Left lung (tissue), 4 donors: ENCODE measurements at regions not wholly inside any gene's neighbourhood (a gene's known extent, or its start where the extent isn't known, plus 50 kb on each side); places are given as distances from the start of the nearest gene placed in this dataset.
A peak's percentile ranks its signal among the peaks of the same experiment; 100 is the strongest.

Source experiments
- ATAC-seq: fragments of 200-7000 bp; cut with Tn5 transposase; one replicate; pipeline ENCODE4 v1.9.1; 2020; ENCODE audit warnings: moderate library complexity
- DNase-seq, 4 donors: peaks; one replicate each; pipeline ENCODE4 v3.0.0-alpha.2; 2013 to 2020
- H3K27ac ChIP-seq, 2 donors: fragments of 200-600 bp; sonication (generic) in 1 of 2; one replicate each; pipeline versions ENCODE4 v1.5.0 to v1.8.0; 2020 to 2021
- H3K27me3 ChIP-seq, 2 donors: fragments of 200-600 bp; sonication (generic) in 1 of 2; one replicate each; pipeline versions ENCODE4 v1.5.0 to v1.8.0; 2020 to 2021
- H3K36me3 ChIP-seq, 2 donors: fragments of 200-600 bp; sonication (generic) in 1 of 2; one replicate each; pipeline versions ENCODE4 v1.5.0 to v1.8.0; 2020 to 2021
- H3K4me1 ChIP-seq, 2 donors: fragments of 200-600 bp; one replicate each; pipeline ENCODE4 v1.8.0; 2021
- H3K4me3 ChIP-seq, 2 donors: fragments of 200-600 bp; sonication (generic) in 1 of 2; one replicate each; pipeline versions ENCODE4 v1.5.0 to v1.8.0; 2020 to 2021; ENCODE audit warnings: mild to moderate bottlenecking in 1 of 2
- H3K9me3 ChIP-seq, 2 donors: fragments of 200-600 bp; sonication (generic) in 1 of 2; one replicate each; pipeline versions ENCODE4 v1.5.0 to v1.8.0; 2020 to 2021
- CTCF ChIP-seq, 2 donors: fragments of 200-600 bp; sonication (generic) in 1 of 2; IDR thresholded peaks; one replicate each; pipeline versions ENCODE4 v1.5.0 to v1.8.0; 2021; ENCODE audit warnings: antibody characterized with exemption in 2 of 2
- intact Hi-C, 2 donors: fragments of 100-400 bp; cut with DNase I; formaldehyde crosslinking; loops; one replicate each; pipeline versions ENCODE4 v1.11.2 to v1.14.2; 2022
- donor health status: DM: no; HTN: yes; CAD: no.
- donor health status: DM: no; HTN: no; CAD: no.

- H3K27ac ChIP-seq = no peak overlapping the region
- no peaks in the 10 kb centered on the region for H3K9me3 ChIP-seq
- H3K4me1 ChIP-seq = no peaks in the 10 kb centered on the region
- H3K36me3 ChIP-seq = no peaks in the 10 kb centered on the region
- DNase-seq (no peak), ATAC-seq (no peak)
- TF ChIP-seq CTCF (IDR thresholded peaks at IDR 0.05) = no peak
- no peaks in the 10 kb centered on the region for H3K27me3 ChIP-seq
- H3K4me3 ChIP-seq = no peak overlapping the region
- intact Hi-C loops = no loop called here
Measured at GRCh38 chr12:41683513-41684240, 461.0 kb downstream of the GXYLT1 start.

- ATAC-seq (no peak), DNase-seq (no peak)
- no peak for TF ChIP-seq CTCF (IDR thresholded peaks at IDR 0.05)
- Histone ChIP-seq H3K27ac (no peak overlapping the region), H3K36me3 (no peaks in the 10 kb centered on the region), H3K27me3 (no peaks in the 10 kb centered on the region), H3K9me3 (no peaks in the 10 kb centered on the region), H3K4me1 (no peaks in the 10 kb centered on the region), H3K4me3 (no peak overlapping the region)
- intact Hi-C loops = no loop called here
Measured at GRCh38 chr12:41683023-41683422, 461.7 kb downstream of the GXYLT1 start.

- ATAC-seq (no peak), DNase-seq (no peak)
- H3K4me1 ChIP-seq = no peaks in the 10 kb centered on the region
- intact Hi-C loops = no loop called here
- no peak for TF ChIP-seq CTCF (IDR thresholded peaks at IDR 0.05)
- no peaks in the 10 kb centered on the region for H3K9me3 ChIP-seq
- H3K4me3 ChIP-seq = no peak overlapping the region
- no peaks in the 10 kb centered on the region for H3K27me3 ChIP-seq
- no peak overlapping the region for H3K27ac ChIP-seq
- no peaks in the 10 kb centered on the region for H3K36me3 ChIP-seq
Measured at GRCh38 chr12:41681898-41682297, 462.8 kb downstream of the GXYLT1 start.

GRCh38 chr12:41680155-41680554 lies 464.5 kb downstream of the GXYLT1 start:
- H3K9me3 ChIP-seq = no peaks in the 10 kb centered on the region
- DNase-seq (no peak), ATAC-seq (no peak)
- H3K36me3 ChIP-seq = no peaks in the 10 kb centered on the region
- intact Hi-C loops = no loop called here
- TF ChIP-seq CTCF (IDR thresholded peaks at IDR 0.05) = no peak
- H3K27ac ChIP-seq = no peak overlapping the region
- H3K27me3 ChIP-seq = no peaks in the 10 kb centered on the region
- H3K4me3 ChIP-seq = no peak overlapping the region
- no peaks in the 10 kb centered on the region for H3K4me1 ChIP-seq

- TF ChIP-seq CTCF (IDR thresholded peaks at IDR 0.05) = peak; percentile 23 to 30
- H3K27me3 ChIP-seq = no peaks in the 10 kb centered on the region
- peaks cover 0 to 2% of the 10 kb centered on the region in 2 donors for H3K9me3 ChIP-seq
- no peaks in the 10 kb centered on the region for H3K4me1 ChIP-seq
- peak; percentile 87 for ATAC-seq
- DNase-seq = peak in 2 of 4 donors; percentile 7 to 34
- intact Hi-C loops = no loop called here
- H3K36me3 ChIP-seq = no peaks in the 10 kb centered on the region
- H3K27ac ChIP-seq = no peak overlapping the region
- no peak overlapping the region for H3K4me3 ChIP-seq
Measured at GRCh38 chr12:41663598-41664265, 475.6 kb downstream of the PDZRN4 start.
